ENCODE measurements at regions not wholly inside any gene's neighbourhood (a gene's known extent, or its start where the extent isn't known, plus 50 kb on each side); places are given as distances from the start of the nearest gene placed in this dataset.
"Not testable (repeated sequence)": the region's sequence is repeated elsewhere in the genome, so short reads cannot be mapped to it uniquely, and the experiment has no call there.

DNA sequence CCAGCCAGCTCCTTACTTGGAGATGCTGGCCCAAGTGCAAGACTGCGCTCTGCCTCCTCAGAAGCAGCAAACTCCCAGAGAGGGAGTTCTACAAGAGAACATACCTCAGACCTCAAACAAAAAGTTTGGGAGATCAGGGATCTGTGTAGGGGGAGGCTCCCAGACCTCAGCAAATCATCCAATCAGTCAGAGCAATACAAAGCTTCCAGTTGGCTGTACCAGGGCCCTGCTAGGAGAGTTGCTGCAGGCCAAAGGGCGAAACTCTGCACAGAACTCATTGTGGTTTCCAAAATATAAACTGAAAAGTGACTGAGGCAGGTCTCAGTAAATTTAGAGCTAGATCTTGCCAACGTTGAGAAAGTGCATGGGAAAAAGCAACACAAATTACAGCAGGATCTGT lies 144.3 kb upstream of the NPAP1 start:
- H2AFZ ChIP-seq (ENCODE audit: low read depth, low read length); H3K79me2 ChIP-seq (replicated peaks; ENCODE audit: insufficient read depth, low read length); H3K36me3 ChIP-seq (ENCODE audit: insufficient read depth, low read length); H3K9me2 ChIP-seq (ENCODE audit: insufficient read depth, low read length); H3F3A ChIP-seq (ENCODE audit: insufficient read depth, low read length, poor library complexity, severe bottlenecking); H3K9me3 ChIP-seq (ENCODE audit: low read length); H3K4me2 ChIP-seq (ENCODE audit: low read length); H3K9ac ChIP-seq (ENCODE audit: low read length); H3K4me3 ChIP-seq (ENCODE audit: low read length); H3K27ac ChIP-seq (ENCODE audit: low read length); H4K20me1 ChIP-seq (ENCODE audit: insufficient read depth); H3K27me3 ChIP-seq (ENCODE audit: insufficient read depth, low read depth, low read length): not testable (repeated sequence)

DNA sequence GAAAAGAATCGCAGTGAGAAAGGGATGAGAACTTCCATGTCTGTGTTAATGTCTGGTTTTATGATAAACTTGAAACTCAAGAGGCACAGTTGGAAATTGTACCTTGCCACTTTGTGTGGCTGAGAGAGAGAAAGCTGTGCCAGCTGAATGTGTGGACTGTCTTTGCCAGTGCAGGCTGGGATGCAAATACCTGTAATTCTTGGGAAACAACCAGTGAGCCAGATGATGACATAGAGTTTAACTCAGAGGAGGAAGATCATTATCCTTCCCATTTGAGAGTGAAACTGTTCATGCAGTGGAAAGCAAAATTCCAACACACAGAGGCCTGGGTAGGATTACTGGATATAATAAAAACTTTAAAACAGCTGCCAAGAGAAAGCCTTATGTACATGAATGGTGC lies 141.5 kb upstream of the NPAP1 start:
- not testable (repeated sequence) for H3K27me3 ChIP-seq (ENCODE audit: insufficient read depth, low read depth, low read length); H3K36me3 ChIP-seq (ENCODE audit: insufficient read depth, low read length); H3K9ac ChIP-seq (ENCODE audit: low read length); H3K27ac ChIP-seq (ENCODE audit: low read length); H3F3A ChIP-seq (ENCODE audit: insufficient read depth, low read length, poor library complexity, severe bottlenecking); H3K79me2 ChIP-seq (replicated peaks; ENCODE audit: insufficient read depth, low read length); H3K9me2 ChIP-seq (ENCODE audit: insufficient read depth, low read length); H4K20me1 ChIP-seq (ENCODE audit: insufficient read depth); H3K9me3 ChIP-seq (ENCODE audit: low read length); H2AFZ ChIP-seq (ENCODE audit: low read depth, low read length); H3K4me3 ChIP-seq (ENCODE audit: low read length); H3K4me2 ChIP-seq (ENCODE audit: low read length)

DNA sequence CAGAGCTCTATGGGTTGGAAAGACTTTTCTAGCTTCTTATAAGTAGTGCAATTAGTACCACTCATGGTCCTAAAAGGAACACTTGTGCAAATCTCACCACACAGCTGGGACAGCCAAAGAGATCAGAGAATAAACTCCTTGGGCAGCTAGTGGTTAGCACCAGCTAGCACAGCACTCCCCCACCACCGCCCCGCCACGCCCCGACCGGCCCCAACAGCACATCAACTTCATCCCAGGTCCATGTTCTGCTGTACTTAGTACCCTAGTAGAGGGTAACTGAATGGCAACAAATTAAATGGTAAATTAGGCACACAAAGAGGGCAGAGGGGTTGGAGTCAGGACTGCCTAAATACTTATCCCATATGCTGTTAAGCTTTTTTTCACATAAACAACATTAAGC lies 118.3 kb upstream of the NPAP1 start:
- not testable (repeated sequence) for H3K9me3 ChIP-seq (ENCODE audit: low read length); H3K36me3 ChIP-seq (ENCODE audit: insufficient read depth, low read length); H3K4me3 ChIP-seq (ENCODE audit: low read length); H3K9me2 ChIP-seq (ENCODE audit: insufficient read depth, low read length); H3F3A ChIP-seq (ENCODE audit: insufficient read depth, low read length, poor library complexity, severe bottlenecking); H4K20me1 ChIP-seq (ENCODE audit: insufficient read depth); H2AFZ ChIP-seq (ENCODE audit: low read depth, low read length); H3K4me2 ChIP-seq (ENCODE audit: low read length); H3K27ac ChIP-seq (ENCODE audit: low read length); H3K9ac ChIP-seq (ENCODE audit: low read length); H3K27me3 ChIP-seq (ENCODE audit: insufficient read depth, low read depth, low read length); H3K79me2 ChIP-seq (replicated peaks; ENCODE audit: insufficient read depth, low read length)

DNA sequence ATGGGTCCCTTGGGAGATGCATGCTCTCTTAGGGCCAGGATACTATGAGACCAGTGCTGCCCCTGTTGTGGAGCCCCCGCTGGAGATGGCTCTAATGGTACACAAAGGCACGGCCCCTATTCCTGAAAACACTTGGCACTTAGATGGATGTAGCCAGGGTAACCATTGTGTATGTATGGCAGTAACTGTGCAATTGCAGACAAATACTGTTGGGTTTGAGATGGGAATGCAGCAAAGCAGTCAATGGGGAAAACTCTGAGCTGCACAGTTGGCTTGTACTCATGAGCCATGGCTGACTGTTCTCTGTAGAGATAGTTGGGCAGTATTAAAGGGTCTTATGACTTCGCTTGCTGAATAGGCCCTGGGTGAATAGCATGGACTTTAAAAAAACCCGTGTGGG lies 67.9 kb upstream of the NPAP1 start:
- Histone ChIP-seq H3K27ac (ENCODE audit: low read length) (no peak overlapping the region), H3K27me3 (ENCODE audit: insufficient read depth, low read depth, low read length) (no peaks in the 10 kb centered on the region), H3F3A (ENCODE audit: insufficient read depth, low read length, poor library complexity, severe bottlenecking) (no peaks in the 10 kb centered on the region), H3K9me3 (ENCODE audit: low read length) (no peaks in the 10 kb centered on the region), H3K36me3 (ENCODE audit: insufficient read depth, low read length) (no peaks in the 10 kb centered on the region), H3K4me3 (ENCODE audit: low read length) (no peak overlapping the region), H2AFZ (ENCODE audit: low read depth, low read length) (no peak overlapping the region), H3K4me2 (ENCODE audit: low read length) (no peak overlapping the region), H4K20me1 (ENCODE audit: insufficient read depth) (no peaks in the 10 kb centered on the region), H3K9me2 (ENCODE audit: insufficient read depth, low read length) (no peaks in the 10 kb centered on the region), H3K79me2 (replicated peaks; ENCODE audit: insufficient read depth, low read length) (no peaks in the 10 kb centered on the region), H3K9ac (ENCODE audit: low read length) (no peak overlapping the region)
- TF ChIP-seq, protein P1, sequence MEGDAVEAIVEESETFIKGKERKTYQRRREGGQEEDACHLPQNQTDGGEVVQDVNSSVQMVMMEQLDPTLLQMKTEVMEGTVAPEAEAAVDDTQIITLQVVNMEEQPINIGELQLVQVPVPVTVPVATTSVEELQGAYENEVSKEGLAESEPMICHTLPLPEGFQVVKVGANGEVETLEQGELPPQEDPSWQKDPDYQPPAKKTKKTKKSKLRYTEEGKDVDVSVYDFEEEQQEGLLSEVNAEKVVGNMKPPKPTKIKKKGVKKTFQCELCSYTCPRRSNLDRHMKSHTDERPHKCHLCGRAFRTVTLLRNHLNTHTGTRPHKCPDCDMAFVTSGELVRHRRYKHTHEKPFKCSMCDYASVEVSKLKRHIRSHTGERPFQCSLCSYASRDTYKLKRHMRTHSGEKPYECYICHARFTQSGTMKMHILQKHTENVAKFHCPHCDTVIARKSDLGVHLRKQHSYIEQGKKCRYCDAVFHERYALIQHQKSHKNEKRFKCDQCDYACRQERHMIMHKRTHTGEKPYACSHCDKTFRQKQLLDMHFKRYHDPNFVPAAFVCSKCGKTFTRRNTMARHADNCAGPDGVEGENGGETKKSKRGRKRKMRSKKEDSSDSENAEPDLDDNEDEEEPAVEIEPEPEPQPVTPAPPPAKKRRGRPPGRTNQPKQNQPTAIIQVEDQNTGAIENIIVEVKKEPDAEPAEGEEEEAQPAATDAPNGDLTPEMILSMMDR (IDR thresholded peaks at IDR 0.05; ENCODE audit: poor library complexity, severe bottlenecking) = no peak
- TF ChIP-seq RAD21 (conservative IDR thresholded peaks at IDR 0.05) = no peak

DNA sequence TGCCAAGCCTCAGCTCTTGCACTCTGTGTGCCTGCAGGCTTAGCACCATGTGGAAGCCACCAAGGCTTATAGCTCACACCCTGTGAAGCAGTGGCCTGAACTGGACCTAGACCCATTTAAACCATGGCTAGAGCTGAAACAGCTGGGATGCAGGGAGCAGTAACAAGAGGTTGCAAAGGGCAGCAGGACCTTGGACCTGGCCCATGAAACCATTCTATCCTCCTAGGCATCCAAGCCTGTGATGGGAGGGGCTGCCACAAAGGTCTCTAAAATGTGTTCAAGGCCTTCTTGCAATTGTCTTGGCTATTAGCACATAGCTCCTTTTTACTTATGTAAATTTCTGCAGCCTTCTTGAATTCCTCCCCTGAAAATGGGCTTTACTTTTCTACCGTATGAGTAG lies 57.9 kb upstream of the NPAP1 start:
- Histone ChIP-seq H4K20me1 (ENCODE audit: insufficient read depth) (no peaks in the 10 kb centered on the region), H3K79me2 (replicated peaks; ENCODE audit: insufficient read depth, low read length) (no peaks in the 10 kb centered on the region), H3K27me3 (ENCODE audit: insufficient read depth, low read depth, low read length) (no peaks in the 10 kb centered on the region), H3K9me2 (ENCODE audit: insufficient read depth, low read length) (no peaks in the 10 kb centered on the region), H3K36me3 (ENCODE audit: insufficient read depth, low read length) (no peaks in the 10 kb centered on the region), H2AFZ (ENCODE audit: low read depth, low read length) (no peak overlapping the region), H3K4me2 (ENCODE audit: low read length) (no peak overlapping the region), H3F3A (ENCODE audit: insufficient read depth, low read length, poor library complexity, severe bottlenecking) (no peaks in the 10 kb centered on the region), H3K4me3 (ENCODE audit: low read length) (no peak overlapping the region), H3K27ac (ENCODE audit: low read length) (no peak overlapping the region), H3K9ac (ENCODE audit: low read length) (no peak overlapping the region), H3K9me3 (ENCODE audit: low read length) (peaks cover 4% of the 10 kb centered on the region)
- TF ChIP-seq SMC3 (conservative IDR thresholded peaks at IDR 0.05; ENCODE audit: poor library complexity) (no peak), TAF1 (IDR thresholded peaks at IDR 0.05; ENCODE audit: low read depth) (no peak), EP300 (conservative IDR thresholded peaks at IDR 0.05; ENCODE audit: poor library complexity, severe bottlenecking) (no peak), RAD21 (conservative IDR thresholded peaks at IDR 0.05) (no peak), EZH2 (IDR thresholded peaks at IDR 0.05; ENCODE audit: borderline replicate concordance, insufficient read depth, low read length, poor library complexity, severe bottlenecking) (no peak), POLR2AphosphoS5 (IDR thresholded peaks at IDR 0.05) (no peak), MXI1 (conservative IDR thresholded peaks at IDR 0.05; ENCODE audit: poor library complexity, severe bottlenecking) (no peak)
- TF ChIP-seq, protein P2, sequence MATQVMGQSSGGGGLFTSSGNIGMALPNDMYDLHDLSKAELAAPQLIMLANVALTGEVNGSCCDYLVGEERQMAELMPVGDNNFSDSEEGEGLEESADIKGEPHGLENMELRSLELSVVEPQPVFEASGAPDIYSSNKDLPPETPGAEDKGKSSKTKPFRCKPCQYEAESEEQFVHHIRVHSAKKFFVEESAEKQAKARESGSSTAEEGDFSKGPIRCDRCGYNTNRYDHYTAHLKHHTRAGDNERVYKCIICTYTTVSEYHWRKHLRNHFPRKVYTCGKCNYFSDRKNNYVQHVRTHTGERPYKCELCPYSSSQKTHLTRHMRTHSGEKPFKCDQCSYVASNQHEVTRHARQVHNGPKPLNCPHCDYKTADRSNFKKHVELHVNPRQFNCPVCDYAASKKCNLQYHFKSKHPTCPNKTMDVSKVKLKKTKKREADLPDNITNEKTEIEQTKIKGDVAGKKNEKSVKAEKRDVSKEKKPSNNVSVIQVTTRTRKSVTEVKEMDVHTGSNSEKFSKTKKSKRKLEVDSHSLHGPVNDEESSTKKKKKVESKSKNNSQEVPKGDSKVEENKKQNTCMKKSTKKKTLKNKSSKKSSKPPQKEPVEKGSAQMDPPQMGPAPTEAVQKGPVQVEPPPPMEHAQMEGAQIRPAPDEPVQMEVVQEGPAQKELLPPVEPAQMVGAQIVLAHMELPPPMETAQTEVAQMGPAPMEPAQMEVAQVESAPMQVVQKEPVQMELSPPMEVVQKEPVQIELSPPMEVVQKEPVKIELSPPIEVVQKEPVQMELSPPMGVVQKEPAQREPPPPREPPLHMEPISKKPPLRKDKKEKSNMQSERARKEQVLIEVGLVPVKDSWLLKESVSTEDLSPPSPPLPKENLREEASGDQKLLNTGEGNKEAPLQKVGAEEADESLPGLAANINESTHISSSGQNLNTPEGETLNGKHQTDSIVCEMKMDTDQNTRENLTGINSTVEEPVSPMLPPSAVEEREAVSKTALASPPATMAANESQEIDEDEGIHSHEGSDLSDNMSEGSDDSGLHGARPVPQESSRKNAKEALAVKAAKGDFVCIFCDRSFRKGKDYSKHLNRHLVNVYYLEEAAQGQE (IDR thresholded peaks at IDR 0.05; ENCODE audit: borderline replicate concordance) = no peak

All from neural cell (in vitro differentiated cells).